HepG2 (cell line): ENCODE measurements at regions not wholly inside any gene's neighbourhood (a gene's known extent, or its start where the extent isn't known, plus 50 kb on each side); places are given as distances from the start of the nearest gene placed in this dataset.

Experiments
- ATAC-seq: fragments of 200-7000 bp; cut with Tn5 transposase; 3 replicates; pipeline ENCODE4 v1.9.1; 2020; ENCODE audit warnings: mild to moderate bottlenecking, moderate library complexity
- BruUV-seq: library from RNA; stranded (reverse); fragments of 400-500 nt; replicated peaks from 2 replicates; lab custom pipeline; 2021; lab: Mats Ljungman, UMichigan
- CTCF ChIA-PET: fragments of 300-600 bp; formaldehyde crosslinking; extraction: SDS; loops from one replicate; lab custom pipeline; 2021; ENCODE audit warnings: low total read pairs, inconsistent platforms, low intra/inter-chr PET ratio; lab: Yijun Ruan, JAX
- POLR2A ChIA-PET: fragments of 350-600 bp; sonication (Branson Sonifier 250); formaldehyde crosslinking; loops from one replicate; lab custom pipeline; 2020; ENCODE audit warnings: antibody characterized with exemption, inconsistent platforms; lab: Yijun Ruan, JAX
- DNase-seq: peaks from one replicate; pipeline ENCODE4 v3.0.0-alpha.2; 2015; ENCODE audit warnings: low spot score
- FAIRE-seq: peaks from 3 replicates; lab custom pipeline; 2011; peaks lifted over from hg19 to GRCh38; lab: Jason Lieb, UNC
- H2AFZ ChIP-seq: one replicate; pipeline ENCODE4 v1.6.1; 2011; ENCODE audit warnings: low read length, inconsistent platforms
- H3K27ac ChIP-seq: fragments of 300-600 bp; 3 replicates; pipeline ENCODE4 v1.8.0; 2011; ENCODE audit warnings: mixed run types, mild to moderate bottlenecking, mixed read lengths, low read length, inconsistent platforms; ENCODE audit not compliant: insufficient read depth; ENCODE audit errors: extremely low read length
- H3K27me3 ChIP-seq, 2 experiments: fragments of 200-600 bp in 1 of 2; 2 replicates in 1 of 2; 3 replicates in 1 of 2; pipeline versions ENCODE4 v1.6.0 to v1.8.0; 2011; ENCODE audit warnings: low read length in 2 of 2, mild to moderate bottlenecking in 2 of 2, moderate library complexity in 2 of 2, inconsistent platforms in 1 of 2; ENCODE audit not compliant: insufficient read depth in 2 of 2, control insufficient read depth in 1 of 2
- H3K36me3 ChIP-seq, 2 experiments: fragments of 200-600 bp in 1 of 2; replicated peaks in 1 of 2; 2 replicates in 1 of 2; 3 replicates in 1 of 2; pipeline versions ENCODE4 v1.5.1 to v1.8.0; 2011; ENCODE audit warnings: low read length in 2 of 2, inconsistent platforms in 1 of 2; ENCODE audit not compliant: insufficient read depth in 2 of 2, control insufficient read depth in 1 of 2
- H3K4me1 ChIP-seq: 2 replicates; pipeline ENCODE4 v1.5.1; 2012; ENCODE audit warnings: low read length, inconsistent platforms; ENCODE audit not compliant: insufficient read depth
- H3K4me2 ChIP-seq: 2 replicates; pipeline ENCODE4 v1.6.0; 2011; ENCODE audit warnings: low read depth, low read length, inconsistent platforms
- H3K4me3 ChIP-seq, 3 experiments: fragments of 200-600 bp in 1 of 3; sonication (generic), shearing (Covaris generic) in 1 of 3; replicated peaks in 1 of 3; 2 replicates each; pipeline ENCODE4 v1.5.1; 2011 to 2016; ENCODE audit warnings: low read length in 3 of 3, inconsistent platforms in 2 of 3, low read depth in 2 of 3, mild to moderate bottlenecking in 2 of 3, control low read depth in 1 of 3, mixed read lengths in 1 of 3; ENCODE audit not compliant: insufficient read depth in 1 of 3
- H3K79me2 ChIP-seq: one replicate; pipeline ENCODE4 v1.6.1; 2011; ENCODE audit warnings: low read length, inconsistent platforms; ENCODE audit not compliant: insufficient read depth
- H3K9ac ChIP-seq: 2 replicates; pipeline ENCODE4 v1.6.0; 2011; ENCODE audit warnings: mild to moderate bottlenecking, low read depth, low read length, inconsistent platforms; ENCODE audit not compliant: insufficient read depth
- H3K9me3 ChIP-seq: 2 replicates; pipeline ENCODE4 v1.5.1; 2012; ENCODE audit warnings: mild to moderate bottlenecking, low read length
- H4K20me1 ChIP-seq: 2 replicates; pipeline ENCODE4 v1.6.0; 2011; ENCODE audit warnings: inconsistent platforms, mild to moderate bottlenecking, low read length, moderate library complexity; ENCODE audit not compliant: insufficient read depth
- ATF2 ChIP-seq: sonication (generic); formaldehyde crosslinking; IDR thresholded peaks from 2 replicates; pipeline ENCODE4 v1.4.0; 2020; ENCODE audit warnings: missing genetic modification reagents
- FOXA1 ChIP-seq, 2 experiments: fragments of 450-650 bp in 1 of 2; sonication (generic) in 1 of 2; formaldehyde crosslinking in 1 of 2; IDR thresholded peaks; 2 replicates each; pipeline versions ENCODE4 v1.4.0 to v1.6.1; 2016 to 2020; ENCODE audit warnings: missing genetic modification reagents in 1 of 2
- GATAD2A ChIP-seq: IDR thresholded peaks from 2 replicates; pipeline ENCODE4 v1.6.1; 2016
- GRHL1 ChIP-seq: sonication (generic); formaldehyde crosslinking; conservative IDR thresholded peaks from 2 replicates; pipeline ENCODE4 v1.8.0; 2022; ENCODE audit warnings: missing genetic modification reagents
- JUND ChIP-seq: sonication (generic); formaldehyde crosslinking; IDR thresholded peaks from 2 replicates; pipeline ENCODE4 v1.8.0; 2022; ENCODE audit warnings: mild to moderate bottlenecking, missing genetic modification reagents
- KAT8 ChIP-seq: IDR thresholded peaks from 2 replicates; pipeline ENCODE4 v1.6.1; 2016; ENCODE audit warnings: missing genetic modification reagents, missing compliant biosample characterization
- KLF6 ChIP-seq: IDR thresholded peaks from 2 replicates; pipeline ENCODE4 v1.8.0; 2016; ENCODE audit warnings: missing biosample characterization, missing genetic modification reagents
- NFE2L1 ChIP-seq: sonication (generic); formaldehyde crosslinking; IDR thresholded peaks from 2 replicates; pipeline ENCODE4 v1.4.0; 2020; ENCODE audit warnings: missing genetic modification reagents, mild to moderate bottlenecking, borderline replicate concordance
- RELA ChIP-seq: sonication (generic); formaldehyde crosslinking; IDR thresholded peaks from 2 replicates; pipeline ENCODE4 v1.4.0; 2020; ENCODE audit warnings: missing genetic modification reagents
- RORA ChIP-seq: sonication (generic); formaldehyde crosslinking; IDR thresholded peaks from 2 replicates; pipeline ENCODE4 v1.5.0; 2020; ENCODE audit warnings: mild to moderate bottlenecking, missing genetic modification reagents, moderate library complexity
- ZBTB7B ChIP-seq: sonication (generic); formaldehyde crosslinking; IDR thresholded peaks from 2 replicates; pipeline ENCODE4 v1.4.0; 2020; ENCODE audit warnings: missing genetic modification reagents
- WGBS: methylation state at CpG from one replicate; pipeline ENCODE4 v1.1.6; 2017; ENCODE audit warnings: low lambda C conversion rate; 5-methylcytosine and 5-hydroxymethylcytosine counted together
- in situ Hi-C: cut with HindIII; loops from 2 replicates; pipeline ENCODE4 v1.10.0; 2017; ENCODE audit warnings: low pct_unique_long_range_greater_than_20kb; ENCODE audit not compliant: extremely low pct_ligation_motif_present
- intact Hi-C: fragments of 100-400 bp; cut with micrococcal nuclease; formaldehyde crosslinking; loops from one replicate; pipeline ENCODE4 v1.10.0; 2022; ENCODE audit not compliant: unreplicated experiment

- no TSS peak for BruUV-seq
- ChIA-PET POLR2A (no interaction called here), CTCF (no interaction called here)
- no peak for FAIRE-seq
- Histone ChIP-seq H3K27ac (no peak overlapping the region), H3K36me3 (no peaks in the 10 kb centered on the region), H3K9me3 (no peaks in the 10 kb centered on the region), H3K4me1 (no peaks in the 10 kb centered on the region), H3K9ac (no peak overlapping the region), H3K4me3 (no peak overlapping the region), H4K20me1 (no peaks in the 10 kb centered on the region), H3K79me2 (no peaks in the 10 kb centered on the region), H3K27me3 (no peaks in the 10 kb centered on the region), H3K4me2 (no peak overlapping the region), H2AFZ (no peak overlapping the region)
- no peak for TF ChIP-seq NFE2L1 (CRISPR knock-in tag)
- no peak for TF ChIP-seq RELA
- no peak for TF ChIP-seq GRHL1
- TF ChIP-seq ATF2 (CRISPR knock-in tag), result no peak
- no peak for TF ChIP-seq JUND
- TF ChIP-seq ZBTB7B (CRISPR knock-in tag), result no peak
- no peak for TF ChIP-seq GATAD2A (CRISPR knock-in tag)
- no peak for TF ChIP-seq FOXA1 (IDR thresholded peaks at IDR 0.05)
- no peak for TF ChIP-seq FOXA1 (CRISPR knock-in tag; IDR thresholded peaks at IDR 0.05)
- no peak for TF ChIP-seq KLF6 (CRISPR knock-in tag)
- no peak for TF ChIP-seq RORA (CRISPR knock-in tag)
- no peak for TF ChIP-seq KAT8
- intact Hi-C loops (no loop called here), in situ Hi-C loops (no loop called here)
- ATAC-seq, result no peak
- 29% methylated on average over 2 of the region's 2 CpGs for WGBS
- DNase-seq, result no peak
Measured at GRCh38 chr13:53778937-53779336, 750.3 kb downstream of the OLFM4 start.
